HEK293T (cell line): ENCODE measurements at regions not wholly inside any gene's neighbourhood (a gene's known extent, or its start where the extent isn't known, plus 50 kb on each side); places are given as distances from the start of the nearest gene placed in this dataset.

Experiments used
- ARNT ChIP-seq: fragments of 450-650 bp; IDR thresholded peaks from 2 replicates; pipeline ENCODE4 v1.6.1; 2017; ENCODE audit warnings: mild to moderate bottlenecking
- BHLHE40 ChIP-seq: fragments of 450-650 bp; IDR thresholded peaks from 2 replicates; pipeline ENCODE4 v1.6.1; 2016; ENCODE audit warnings: mild to moderate bottlenecking, moderate library complexity, borderline replicate concordance
- CTBP1 ChIP-seq: fragments of 450-650 bp; IDR thresholded peaks from 2 replicates; pipeline ENCODE4 v1.6.1; 2016; ENCODE audit warnings: borderline replicate concordance
- ELF4 ChIP-seq: fragments of 450-650 bp; IDR thresholded peaks from 2 replicates; pipeline ENCODE4 v1.6.1; 2017; ENCODE audit warnings: antibody characterized with exemption
- FOXA1 ChIP-seq: fragments of 450-650 bp; IDR thresholded peaks from 2 replicates; pipeline ENCODE4 v1.6.1; 2016; ENCODE audit warnings: mild to moderate bottlenecking
- FOXK2 ChIP-seq: fragments of 450-650 bp; IDR thresholded peaks from 2 replicates; pipeline ENCODE4 v1.6.1; 2016; ENCODE audit warnings: mild to moderate bottlenecking
- SUZ12 ChIP-seq: fragments of 450-650 bp; IDR thresholded peaks from 2 replicates; pipeline ENCODE4 v1.6.1; 2016; ENCODE audit warnings: mild to moderate bottlenecking
- TARDBP ChIP-seq: fragments of 450-650 bp; IDR thresholded peaks from 2 replicates; pipeline ENCODE4 v1.6.1; 2016
- TF ChIP-seq, protein P1 (sequence below): fragments of 450-650 bp; IDR thresholded peaks from 2 replicates; pipeline ENCODE4 v1.6.1; 2016

DNA sequence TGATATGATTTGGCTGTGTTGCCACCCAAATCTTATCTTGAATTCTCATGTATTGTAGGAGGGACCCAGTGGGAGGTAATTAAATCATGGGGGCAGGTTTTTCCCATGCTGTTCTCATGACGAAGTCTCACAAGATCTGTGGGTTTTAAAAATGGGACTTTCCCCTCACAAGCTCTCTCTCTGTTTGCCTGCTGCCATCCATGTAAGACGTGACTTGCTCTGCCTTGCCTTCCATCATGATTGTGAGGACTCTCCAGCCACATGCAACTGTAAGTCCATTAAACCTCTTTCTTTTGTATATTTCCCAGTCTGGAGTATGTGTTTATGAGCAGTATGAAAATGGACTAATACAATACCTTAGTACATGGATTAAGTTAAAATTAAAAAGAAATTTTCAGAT lies 1094.7 kb upstream of the SLC39A10 start:
- no peak for TF ChIP-seq ARNT
- TF ChIP-seq ELF4, result no peak
- TF ChIP-seq FOXA1, result no peak
- TF ChIP-seq TARDBP, result no peak
- no peak for TF ChIP-seq FOXK2
- TF ChIP-seq CTBP1, result no peak
- no peak for TF ChIP-seq SUZ12
- TF ChIP-seq, protein P1, sequence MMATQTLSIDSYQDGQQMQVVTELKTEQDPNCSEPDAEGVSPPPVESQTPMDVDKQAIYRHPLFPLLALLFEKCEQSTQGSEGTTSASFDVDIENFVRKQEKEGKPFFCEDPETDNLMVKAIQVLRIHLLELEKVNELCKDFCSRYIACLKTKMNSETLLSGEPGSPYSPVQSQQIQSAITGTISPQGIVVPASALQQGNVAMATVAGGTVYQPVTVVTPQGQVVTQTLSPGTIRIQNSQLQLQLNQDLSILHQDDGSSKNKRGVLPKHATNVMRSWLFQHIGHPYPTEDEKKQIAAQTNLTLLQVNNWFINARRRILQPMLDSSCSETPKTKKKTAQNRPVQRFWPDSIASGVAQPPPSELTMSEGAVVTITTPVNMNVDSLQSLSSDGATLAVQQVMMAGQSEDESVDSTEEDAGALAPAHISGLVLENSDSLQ, result no peak
- TF ChIP-seq BHLHE40, result no peak
